ENCODE measurements at regions not wholly inside any gene's neighbourhood (a gene's known extent, or its start where the extent isn't known, plus 50 kb on each side); places are given as distances from the start of the nearest gene placed in this dataset.

- TF ChIP-seq NANOG (IDR thresholded peaks at IDR 0.05; ENCODE audit: borderline replicate concordance) (no peak), CTCF (conservative IDR thresholded peaks at IDR 0.05; ENCODE audit: low read depth in 2 of 2) (no peak), EZH2phosphoT487 (IDR thresholded peaks at IDR 0.05; ENCODE audit: unreplicated experiment) (no peak), REST (IDR thresholded peaks at IDR 0.05; ENCODE audit: unreplicated experiment) (no peak), EZH2 (IDR thresholded peaks at IDR 0.05; ENCODE audit: low read depth, unreplicated experiment) (no peak), CREB1 (CRISPR knock-in tag; IDR thresholded peaks at IDR 0.05; ENCODE audit: low read depth) (no peak), POLR2AphosphoS5 (IDR thresholded peaks at IDR 0.05; ENCODE audit: low read depth) (no peak), ZNF331 (CRISPR knock-in tag; IDR thresholded peaks at IDR 0.05; ENCODE audit: low read depth) (no peak), ETS1 (IDR thresholded peaks at IDR 0.05) (no peak)
Observed at GRCh38 chr7:67614843-67615242, 618.2 kb downstream of the TYW1 start.
